HEK293 (cell line): ENCODE measurements at regions not wholly inside any gene's neighbourhood (a gene's known extent, or its start where the extent isn't known, plus 50 kb on each side); places are given as distances from the start of the nearest gene placed in this dataset.

ENCODE experiments used
- CTCF ChIA-PET: fragments of 350-600 bp; formaldehyde crosslinking; extraction: SDS; loops from one replicate; lab custom pipeline; 2021; ENCODE audit warnings: antibody characterized with exemption; lab: Yijun Ruan, JAX
- POLR2A ChIA-PET: fragments of 300-600 bp; formaldehyde crosslinking; extraction: SDS; loops from one replicate; lab custom pipeline; 2020; ENCODE audit warnings: antibody characterized with exemption, inconsistent platforms; lab: Yijun Ruan, JAX
- H3K27ac ChIP-seq: fragments of 200-500 bp; sonication (Bioruptor generic); 2 replicates; pipeline ENCODE4 v1.5.1; 2014; ENCODE audit warnings: low read depth, low read length, control low read depth, inconsistent platforms; ENCODE audit errors: extremely low read depth
- H3K36me3 ChIP-seq, 2 experiments: fragments of 200-500 bp in 1 of 2; sonication (Bioruptor generic) in 1 of 2; 1 replicate in 1 of 2; 2 replicates in 1 of 2; pipeline ENCODE4 v1.5.1; 2014 to 2017; ENCODE audit warnings: inconsistent platforms in 2 of 2, low read length in 2 of 2; ENCODE audit not compliant: control insufficient read depth in 2 of 2, insufficient read depth in 1 of 2
- H3K4me1 ChIP-seq: fragments of 200-500 bp; sonication (Bioruptor generic); 2 replicates; pipeline ENCODE4 v1.5.1; 2014; ENCODE audit warnings: mild to moderate bottlenecking, low read length, inconsistent platforms; ENCODE audit not compliant: control insufficient read depth, insufficient read depth
- H3K4me3 ChIP-seq: 2 replicates; pipeline ENCODE4 v1.5.1; 2011; ENCODE audit warnings: low read depth, mild to moderate bottlenecking, control low read depth, low read length, moderate library complexity
- H3K9me3 ChIP-seq: fragments of 200-500 bp; sonication (Bioruptor generic); 2 replicates; pipeline ENCODE4 v1.5.1; 2014; ENCODE audit warnings: low read depth, low read length, inconsistent platforms; ENCODE audit not compliant: control insufficient read depth, insufficient read depth
- FEZF1 ChIP-seq: fragments of 450-650 bp; formaldehyde crosslinking; IDR thresholded peaks from 2 replicates; pipeline ENCODE4 v1.5.1; 2016; ENCODE audit warnings: missing biosample characterization, missing genetic modification characterization
- RBAK ChIP-seq: fragments of 450-650 bp; formaldehyde crosslinking; IDR thresholded peaks from 2 replicates; pipeline ENCODE4 v1.5.1; 2016; ENCODE audit warnings: missing biosample characterization, missing genetic modification characterization
- TRIM28 ChIP-seq: IDR thresholded peaks from 2 replicates; pipeline ENCODE4 v1.6.1; 2011; ENCODE audit warnings: low read length, control low read depth, borderline replicate concordance
- ZNF157 ChIP-seq: fragments of 450-650 bp; formaldehyde crosslinking; IDR thresholded peaks from 2 replicates; pipeline ENCODE4 v1.5.1; 2016; ENCODE audit warnings: missing biosample characterization, missing genetic modification characterization
- ZNF311 ChIP-seq: fragments of 450-650 bp; formaldehyde crosslinking; IDR thresholded peaks from 2 replicates; pipeline ENCODE4 v1.5.1; 2017; ENCODE audit warnings: missing biosample characterization, missing genetic modification characterization, borderline replicate concordance
- ZNF341 ChIP-seq: fragments of 450-650 bp; formaldehyde crosslinking; IDR thresholded peaks from 2 replicates; pipeline ENCODE4; 2016; ENCODE audit warnings: low read depth, missing biosample characterization, missing genetic modification characterization
- ZNF530 ChIP-seq: fragments of 450-650 bp; formaldehyde crosslinking; IDR thresholded peaks from 2 replicates; pipeline ENCODE4 v1.5.1; 2016; ENCODE audit warnings: low read depth, missing biosample characterization, missing genetic modification characterization
- ZNF560 ChIP-seq: fragments of 450-650 bp; formaldehyde crosslinking; IDR thresholded peaks from 2 replicates; pipeline ENCODE4 v1.5.1; 2017; ENCODE audit warnings: missing biosample characterization, missing genetic modification characterization, borderline replicate concordance
- ZNF621 ChIP-seq: fragments of 450-650 bp; formaldehyde crosslinking; IDR thresholded peaks from 2 replicates; pipeline ENCODE4 v1.5.1; 2017; ENCODE audit warnings: missing biosample characterization, missing genetic modification characterization
- ZNF76 ChIP-seq: fragments of 450-650 bp; formaldehyde crosslinking; IDR thresholded peaks from 2 replicates; pipeline ENCODE4; 2016; ENCODE audit warnings: low read depth, missing biosample characterization, missing genetic modification characterization, borderline replicate concordance
- ZNF792 ChIP-seq: fragments of 450-650 bp; formaldehyde crosslinking; IDR thresholded peaks from 2 replicates; pipeline ENCODE4 v1.5.1; 2016; ENCODE audit warnings: missing biosample characterization, missing genetic modification characterization
- TF ChIP-seq, protein P1 (sequence below): fragments of 450-650 bp; formaldehyde crosslinking; IDR thresholded peaks from 2 replicates; pipeline ENCODE4 v1.5.1; 2016; ENCODE audit warnings: missing biosample characterization, missing genetic modification characterization, low read depth
- TF ChIP-seq, protein P2 (sequence below): fragments of 450-650 bp; formaldehyde crosslinking; IDR thresholded peaks from 2 replicates; pipeline ENCODE4 v1.5.1; 2016; ENCODE audit warnings: missing biosample characterization, missing genetic modification characterization
- TF ChIP-seq, protein P3 (sequence below): fragments of 450-650 bp; formaldehyde crosslinking; IDR thresholded peaks from 2 replicates; pipeline ENCODE4 v1.5.1; 2017; ENCODE audit warnings: missing biosample characterization, missing genetic modification characterization

DNA sequence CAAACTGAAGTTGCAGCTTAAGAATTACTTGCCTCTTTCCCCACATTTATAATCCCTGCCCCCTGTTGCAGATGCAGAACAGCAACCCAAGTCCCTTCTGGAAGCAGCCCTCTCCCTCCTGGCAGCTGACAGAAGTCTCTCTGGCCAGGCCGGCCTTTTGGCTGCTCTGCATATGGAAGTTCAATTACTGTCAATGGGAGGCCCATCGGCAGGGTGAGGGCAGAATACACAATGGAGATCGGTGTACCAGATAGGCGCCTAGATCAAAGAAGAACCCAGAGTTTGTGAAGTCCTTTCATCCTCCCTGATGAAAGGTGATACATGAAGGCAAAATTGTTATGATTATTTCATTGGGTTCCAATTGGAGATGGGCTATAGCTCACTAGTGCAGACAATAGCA lies 327.9 kb upstream of the CTNNB1 start:
- H3K27ac ChIP-seq, result no peak overlapping the region
- H3K4me3 ChIP-seq, result no peak overlapping the region
- TF ChIP-seq ZNF530 (tag by site-specific recombination) (no peak), ZNF341 (tag by site-specific recombination) (no peak), ZNF76 (no peak)
- TF ChIP-seq, protein P1, sequence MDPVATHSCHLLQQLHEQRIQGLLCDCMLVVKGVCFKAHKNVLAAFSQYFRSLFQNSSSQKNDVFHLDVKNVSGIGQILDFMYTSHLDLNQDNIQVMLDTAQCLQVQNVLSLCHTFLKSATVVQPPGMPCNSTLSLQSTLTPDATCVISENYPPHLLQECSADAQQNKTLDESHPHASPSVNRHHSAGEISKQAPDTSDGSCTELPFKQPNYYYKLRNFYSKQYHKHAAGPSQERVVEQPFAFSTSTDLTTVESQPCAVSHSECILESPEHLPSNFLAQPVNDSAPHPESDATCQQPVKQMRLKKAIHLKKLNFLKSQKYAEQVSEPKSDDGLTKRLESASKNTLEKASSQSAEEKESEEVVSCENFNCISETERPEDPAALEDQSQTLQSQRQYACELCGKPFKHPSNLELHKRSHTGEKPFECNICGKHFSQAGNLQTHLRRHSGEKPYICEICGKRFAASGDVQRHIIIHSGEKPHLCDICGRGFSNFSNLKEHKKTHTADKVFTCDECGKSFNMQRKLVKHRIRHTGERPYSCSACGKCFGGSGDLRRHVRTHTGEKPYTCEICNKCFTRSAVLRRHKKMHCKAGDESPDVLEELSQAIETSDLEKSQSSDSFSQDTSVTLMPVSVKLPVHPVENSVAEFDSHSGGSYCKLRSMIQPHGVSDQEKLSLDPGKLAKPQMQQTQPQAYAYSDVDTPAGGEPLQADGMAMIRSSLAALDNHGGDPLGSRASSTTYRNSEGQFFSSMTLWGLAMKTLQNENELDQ, result no peak
- TF ChIP-seq, protein P2, sequence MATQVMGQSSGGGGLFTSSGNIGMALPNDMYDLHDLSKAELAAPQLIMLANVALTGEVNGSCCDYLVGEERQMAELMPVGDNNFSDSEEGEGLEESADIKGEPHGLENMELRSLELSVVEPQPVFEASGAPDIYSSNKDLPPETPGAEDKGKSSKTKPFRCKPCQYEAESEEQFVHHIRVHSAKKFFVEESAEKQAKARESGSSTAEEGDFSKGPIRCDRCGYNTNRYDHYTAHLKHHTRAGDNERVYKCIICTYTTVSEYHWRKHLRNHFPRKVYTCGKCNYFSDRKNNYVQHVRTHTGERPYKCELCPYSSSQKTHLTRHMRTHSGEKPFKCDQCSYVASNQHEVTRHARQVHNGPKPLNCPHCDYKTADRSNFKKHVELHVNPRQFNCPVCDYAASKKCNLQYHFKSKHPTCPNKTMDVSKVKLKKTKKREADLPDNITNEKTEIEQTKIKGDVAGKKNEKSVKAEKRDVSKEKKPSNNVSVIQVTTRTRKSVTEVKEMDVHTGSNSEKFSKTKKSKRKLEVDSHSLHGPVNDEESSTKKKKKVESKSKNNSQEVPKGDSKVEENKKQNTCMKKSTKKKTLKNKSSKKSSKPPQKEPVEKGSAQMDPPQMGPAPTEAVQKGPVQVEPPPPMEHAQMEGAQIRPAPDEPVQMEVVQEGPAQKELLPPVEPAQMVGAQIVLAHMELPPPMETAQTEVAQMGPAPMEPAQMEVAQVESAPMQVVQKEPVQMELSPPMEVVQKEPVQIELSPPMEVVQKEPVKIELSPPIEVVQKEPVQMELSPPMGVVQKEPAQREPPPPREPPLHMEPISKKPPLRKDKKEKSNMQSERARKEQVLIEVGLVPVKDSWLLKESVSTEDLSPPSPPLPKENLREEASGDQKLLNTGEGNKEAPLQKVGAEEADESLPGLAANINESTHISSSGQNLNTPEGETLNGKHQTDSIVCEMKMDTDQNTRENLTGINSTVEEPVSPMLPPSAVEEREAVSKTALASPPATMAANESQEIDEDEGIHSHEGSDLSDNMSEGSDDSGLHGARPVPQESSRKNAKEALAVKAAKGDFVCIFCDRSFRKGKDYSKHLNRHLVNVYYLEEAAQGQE (tag by site-specific recombination), result no peak
- ChIA-PET CTCF (interaction anchor here (0.5 kb wide), 1 partner anchor 331 kb away, joined by 4 read pairs; no protein-coding TSS in a partner anchor), POLR2A (no interaction called here)
- no peaks in the 10 kb centered on the region for H3K36me3 ChIP-seq
- H3K4me1 ChIP-seq, result no peaks in the 10 kb centered on the region
- H3K9me3 ChIP-seq, result no peaks in the 10 kb centered on the region

DNA sequence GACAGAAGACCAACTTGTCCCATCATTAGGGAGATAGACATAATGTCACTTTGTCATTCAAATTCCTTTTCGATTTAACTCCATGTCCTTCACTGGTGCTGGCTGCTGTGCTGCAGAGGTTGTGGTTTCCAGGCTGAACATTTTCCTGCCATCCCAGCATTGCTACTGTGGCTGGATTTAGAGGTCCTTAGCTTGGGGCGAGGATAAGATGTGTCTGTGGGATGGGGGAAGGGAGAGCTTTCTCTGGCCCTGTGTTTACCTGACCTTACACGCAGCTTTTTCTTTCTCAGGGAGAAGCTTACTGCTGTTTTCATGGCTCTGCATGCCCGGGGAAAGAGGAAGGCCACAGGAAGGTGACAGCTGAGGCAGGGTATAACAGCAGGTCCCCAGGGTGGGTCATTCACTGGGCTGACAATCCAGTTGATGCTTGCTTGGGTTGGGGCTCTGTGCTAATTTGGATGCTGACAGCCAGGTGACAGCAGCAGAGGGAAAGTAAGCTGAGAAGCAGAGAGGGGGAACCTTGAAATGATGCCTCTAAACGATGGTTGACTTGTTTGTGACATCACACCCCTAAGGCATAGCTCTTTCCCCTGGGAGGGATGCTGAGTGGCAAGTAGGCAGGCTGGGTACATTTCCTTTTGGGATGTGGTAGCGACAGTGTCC lies 326.9 kb upstream of the CTNNB1 start:
- ChIA-PET CTCF (interaction anchor here (0.7 to 0.9 kb wide), 2 partner anchors 246 to 649 kb away, joined by 3 to 4 read pairs; no protein-coding TSS in a partner anchor), POLR2A (no interaction called here)
- H3K4me1 ChIP-seq, result no peaks in the 10 kb centered on the region
- no peaks in the 10 kb centered on the region for H3K36me3 ChIP-seq
- no peak overlapping the region for H3K4me3 ChIP-seq
- no peaks in the 10 kb centered on the region for H3K9me3 ChIP-seq
- TF ChIP-seq ZNF621 (tag by site-specific recombination) (no peak), ZNF157 (no peak), RBAK (tag by site-specific recombination) (no peak), TRIM28 (no peak)
- no peak overlapping the region for H3K27ac ChIP-seq

DNA sequence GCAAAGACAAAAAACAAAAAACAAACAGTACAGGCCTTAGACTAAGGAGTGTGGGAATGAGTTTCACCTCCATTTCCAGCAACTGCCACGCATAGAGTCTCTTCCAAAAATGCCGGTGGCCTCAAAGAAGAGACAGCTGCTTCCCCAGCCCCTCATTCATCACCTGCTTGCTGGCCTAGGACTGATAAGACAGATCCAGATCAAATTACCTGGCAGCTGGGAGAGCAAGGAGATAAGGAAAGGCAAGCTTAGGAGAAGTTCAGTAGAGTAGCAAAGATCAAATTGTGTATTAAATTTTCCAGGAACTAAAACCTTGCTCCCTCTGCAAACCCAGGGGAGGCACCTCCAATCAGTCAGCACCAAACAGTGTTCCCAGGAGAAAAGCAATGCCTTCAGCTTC lies 325.8 kb upstream of the CTNNB1 start:
- no peak for TF ChIP-seq ZNF792
- TF ChIP-seq FEZF1 (tag by site-specific recombination), result no peak
- no peak for TF ChIP-seq ZNF560 (tag by site-specific recombination)
- TF ChIP-seq, protein P3, sequence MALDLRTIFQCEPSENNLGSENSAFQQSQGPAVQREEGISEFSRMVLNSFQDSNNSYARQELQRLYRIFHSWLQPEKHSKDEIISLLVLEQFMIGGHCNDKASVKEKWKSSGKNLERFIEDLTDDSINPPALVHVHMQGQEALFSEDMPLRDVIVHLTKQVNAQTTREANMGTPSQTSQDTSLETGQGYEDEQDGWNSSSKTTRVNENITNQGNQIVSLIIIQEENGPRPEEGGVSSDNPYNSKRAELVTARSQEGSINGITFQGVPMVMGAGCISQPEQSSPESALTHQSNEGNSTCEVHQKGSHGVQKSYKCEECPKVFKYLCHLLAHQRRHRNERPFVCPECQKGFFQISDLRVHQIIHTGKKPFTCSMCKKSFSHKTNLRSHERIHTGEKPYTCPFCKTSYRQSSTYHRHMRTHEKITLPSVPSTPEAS (tag by site-specific recombination), result no peak
- no peak for TF ChIP-seq ZNF311 (tag by site-specific recombination)
- H3K27ac ChIP-seq, result no peak overlapping the region
- ChIA-PET POLR2A (no interaction called here), CTCF (no interaction called here)
- no peaks in the 10 kb centered on the region for H3K4me1 ChIP-seq
- no peak overlapping the region for H3K4me3 ChIP-seq
- no peaks in the 10 kb centered on the region for H3K36me3 ChIP-seq
- no peaks in the 10 kb centered on the region for H3K9me3 ChIP-seq
